HG03521 (cell line): ENCODE measurements at regions not wholly inside any gene's neighbourhood (a gene's known extent, or its start where the extent isn't known, plus 50 kb on each side); places are given as distances from the start of the nearest gene placed in this dataset.
"Not testable (repeated sequence)": the region's sequence is repeated elsewhere in the genome, so short reads cannot be mapped to it uniquely, and the experiment has no call there.

Experiments used
- ATAC-seq: cut with Tn5 transposase; IDR thresholded peaks from one replicate; pipeline ENCODE4 v1.9.1; 2021; ENCODE audit warnings: mild to moderate bottlenecking, moderate library complexity; ENCODE audit not compliant: unreplicated experiment

- ATAC-seq, result peak; percentile 60
Measured at GRCh38 chr7:66413379-66414114, 208.4 kb downstream of the TPST1 start.

- no peak for ATAC-seq
Measured at GRCh38 chr7:66415659-66416265, 210.6 kb downstream of the TPST1 start.

GRCh38 chr7:66418537-66418936 lies 210.1 kb upstream of the KCTD7 start:
- ATAC-seq, result no peak

- no peak for ATAC-seq
Measured at GRCh38 chr7:66419210-66419609, 209.5 kb upstream of the KCTD7 start.

- no peak for ATAC-seq
Measured at GRCh38 chr7:66421830-66422475, 206.7 kb upstream of the KCTD7 start.

GRCh38 chr7:66423729-66424128 lies 205.0 kb upstream of the KCTD7 start:
- ATAC-seq, result no peak

- ATAC-seq, result no peak
Measured at GRCh38 chr7:66426332-66426731, 202.3 kb upstream of the KCTD7 start.

GRCh38 chr7:66426996-66427395 lies 201.7 kb upstream of the KCTD7 start:
- ATAC-seq, result no peak

GRCh38 chr7:66427956-66428355 lies 200.7 kb upstream of the KCTD7 start:
- ATAC-seq, result no peak

GRCh38 chr7:66429498-66430163 lies 199.1 kb upstream of the KCTD7 start:
- ATAC-seq, result no peak

GRCh38 chr7:66430164-66430545 lies 198.5 kb upstream of the KCTD7 start:
- no peak for ATAC-seq

- not testable (repeated sequence) for ATAC-seq
Measured at GRCh38 chr7:66438703-66439405, 189.8 kb upstream of the KCTD7 start.

- ATAC-seq, result no peak
Measured at GRCh38 chr7:66442385-66442784, 186.3 kb upstream of the KCTD7 start.

- ATAC-seq, result no peak
Measured at GRCh38 chr7:66443946-66444345, 184.7 kb upstream of the KCTD7 start.

- not testable (repeated sequence) for ATAC-seq
Measured at GRCh38 chr7:66447007-66447406, 181.7 kb upstream of the KCTD7 start.

GRCh38 chr7:66450814-66451213 lies 177.9 kb upstream of the KCTD7 start:
- ATAC-seq, result not testable (repeated sequence)

- ATAC-seq, result not testable (repeated sequence)
Measured at GRCh38 chr7:66451713-66452112, 177.0 kb upstream of the KCTD7 start.

GRCh38 chr7:66452165-66452564 lies 176.5 kb upstream of the KCTD7 start:
- no peak for ATAC-seq

GRCh38 chr7:66453340-66453739 lies 175.3 kb upstream of the KCTD7 start:
- ATAC-seq, result no peak

- no peak for ATAC-seq
Measured at GRCh38 chr7:66454600-66455225, 174.0 kb upstream of the KCTD7 start.

GRCh38 chr7:66455432-66455831 lies 173.2 kb upstream of the KCTD7 start:
- ATAC-seq, result not testable (repeated sequence)
